ENCODE measurements at regions not wholly inside any gene's neighbourhood (a gene's known extent, or its start where the extent isn't known, plus 50 kb on each side); places are given as distances from the start of the nearest gene placed in this dataset.
"Not testable (repeated sequence)": the region's sequence is repeated elsewhere in the genome, so short reads cannot be mapped to it uniquely, and the experiment has no call there.

DNA sequence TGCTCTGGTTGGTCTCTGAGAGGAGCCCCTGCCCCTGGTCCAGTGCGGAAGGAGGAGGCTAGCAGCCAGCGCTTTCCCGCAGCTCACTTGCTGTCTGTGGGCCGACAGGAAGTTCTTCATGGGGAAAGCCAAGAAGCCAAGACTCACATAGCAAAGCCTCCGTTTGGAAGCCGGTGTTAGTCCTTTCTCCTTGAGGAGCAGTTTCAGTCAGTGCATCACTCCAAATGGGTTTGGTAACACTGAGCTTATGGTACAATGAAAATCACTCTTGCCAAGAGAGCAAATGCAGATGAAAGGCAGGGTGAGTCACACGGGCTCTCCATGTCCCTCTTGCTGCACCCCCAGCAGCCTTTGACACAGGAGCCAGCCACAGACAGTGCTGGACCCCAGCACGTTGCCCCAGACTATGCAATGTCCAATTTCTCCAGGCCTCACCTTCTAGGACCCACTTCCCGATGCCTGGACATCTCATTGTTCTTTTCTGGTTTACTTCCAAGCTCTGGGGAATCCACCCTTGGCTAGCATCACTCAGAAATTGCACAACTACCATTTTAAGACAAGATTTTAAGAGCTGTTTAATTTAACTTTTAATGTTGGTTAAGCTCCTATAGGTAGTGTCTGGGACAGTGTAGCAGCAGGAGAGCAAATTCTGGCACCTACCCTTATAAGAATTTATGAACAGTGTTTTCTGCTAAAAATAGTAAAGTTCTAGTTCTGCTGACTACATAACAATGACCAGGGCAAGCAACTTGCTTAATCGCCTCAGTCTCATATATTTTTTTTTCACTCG is 174.9 kb downstream of the ASB1 start:
- DNase-seq, result no peak

GRCh38 chr2:238602223-238602960 is 175.7 kb downstream of the ASB1 start:
- DNase-seq, result no peak

GRCh38 chr2:238603596-238603995 is 176.9 kb downstream of the ASB1 start:
- no peak for DNase-seq

- DNase-seq, result no peak
Observed at GRCh38 chr2:238606311-238606710, 179.6 kb downstream of the ASB1 start.

- no peak for DNase-seq
Observed at GRCh38 chr2:238613610-238614009, 186.9 kb downstream of the ASB1 start.

DNA sequence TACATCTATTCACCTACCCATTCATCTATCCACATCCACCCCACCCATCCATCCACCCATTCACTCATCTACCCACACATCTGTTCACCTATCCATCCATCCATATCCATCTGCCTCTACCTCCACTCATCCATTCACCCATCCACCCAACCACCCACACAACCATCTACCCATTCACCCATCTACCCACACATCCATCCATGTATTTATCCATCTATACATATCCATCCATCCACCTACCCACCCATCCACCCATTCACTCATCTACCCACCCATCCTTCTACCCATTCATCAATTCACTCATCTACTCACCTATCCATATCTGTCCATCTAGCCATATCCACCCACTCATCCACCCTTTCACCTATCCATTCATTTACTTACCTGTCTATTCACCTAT is 187.6 kb downstream of the ASB1 start:
- no peak for DNase-seq

DNA sequence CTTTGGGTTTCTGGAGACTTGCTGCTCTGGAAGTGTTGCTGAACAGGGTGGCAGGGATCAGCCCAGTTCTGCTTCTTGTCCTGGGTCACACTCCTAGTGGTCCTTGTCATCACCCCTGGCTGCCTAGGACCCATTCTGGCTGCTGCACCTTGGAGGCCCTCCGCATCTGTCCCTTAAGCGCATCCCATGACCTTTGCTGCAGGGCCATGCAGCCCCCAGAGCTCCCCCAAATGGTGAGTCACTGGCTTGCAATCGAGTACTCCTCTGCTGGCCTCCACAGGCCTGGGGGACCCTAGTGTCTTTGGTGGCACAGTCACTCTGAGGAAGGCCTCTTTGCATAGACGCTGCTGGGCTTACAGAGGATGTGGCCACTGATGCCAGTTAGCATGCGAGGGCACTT is 188.5 kb downstream of the ASB1 start:
- no peak for DNase-seq

DNA sequence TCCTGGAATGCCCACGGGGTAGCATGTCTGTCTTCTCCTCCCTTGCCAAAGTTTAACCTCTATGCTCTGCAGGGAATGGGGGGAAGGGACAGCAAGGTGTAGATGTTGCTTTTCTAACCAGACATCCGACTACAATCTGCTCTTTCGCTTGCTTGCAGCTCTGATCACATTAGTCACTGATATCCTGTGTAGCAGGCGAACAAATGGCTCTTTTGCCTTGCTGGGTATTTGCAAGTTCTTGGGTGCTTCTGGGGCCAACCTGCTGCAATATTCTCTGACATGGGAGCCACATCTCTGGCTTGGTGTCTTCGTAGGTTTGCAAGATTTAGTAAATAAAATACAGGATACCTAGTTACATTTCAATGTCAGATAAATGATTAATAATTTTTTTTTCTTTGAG is 190.0 kb downstream of the ASB1 start:
- DNase-seq, result no peak

DNA sequence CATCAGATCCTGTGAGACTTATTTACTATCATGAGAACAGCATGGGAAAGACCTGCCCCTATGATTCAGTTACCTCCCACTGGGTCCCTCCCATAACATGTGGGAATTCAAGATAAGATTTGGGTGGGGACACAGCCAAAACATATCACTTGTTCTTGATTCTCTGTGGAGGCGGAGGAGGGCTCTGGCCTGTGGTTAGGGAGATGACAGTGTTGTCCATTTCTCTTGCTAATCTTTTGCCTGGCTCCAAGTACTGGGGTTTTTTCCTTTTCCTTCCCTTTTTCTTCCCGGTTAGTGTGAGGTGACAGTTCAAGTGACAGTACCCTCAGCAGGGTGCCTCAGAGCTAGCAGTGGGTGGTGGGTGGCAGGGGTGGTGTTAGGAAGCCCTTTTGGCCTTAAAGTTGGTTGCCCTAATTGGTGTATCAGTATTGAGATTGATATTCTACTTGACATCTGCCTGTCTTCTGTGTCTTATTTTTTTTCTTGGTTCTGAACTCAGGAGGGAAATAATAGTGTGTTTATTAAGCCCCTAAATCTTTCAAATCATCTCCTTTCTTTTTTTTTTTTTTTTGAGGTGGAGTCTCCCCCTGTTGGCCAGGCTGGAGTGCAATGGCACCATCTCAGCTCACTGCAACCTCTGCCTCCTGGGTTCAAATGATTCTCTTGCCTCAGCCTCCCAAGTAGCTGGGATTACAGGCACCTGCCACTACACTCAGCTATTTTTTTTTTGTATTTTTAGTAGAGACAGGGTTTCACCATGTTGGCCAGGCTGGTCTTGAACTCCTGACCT is 192.0 kb downstream of the ASB1 start:
- DNase-seq, result not testable (repeated sequence)

GRCh38 chr2:238627899-238628298 is 201.2 kb downstream of the ASB1 start:
- DNase-seq, result no peak

GRCh38 chr2:238629064-238629463 is 202.3 kb downstream of the ASB1 start:
- DNase-seq, result no peak

DNA sequence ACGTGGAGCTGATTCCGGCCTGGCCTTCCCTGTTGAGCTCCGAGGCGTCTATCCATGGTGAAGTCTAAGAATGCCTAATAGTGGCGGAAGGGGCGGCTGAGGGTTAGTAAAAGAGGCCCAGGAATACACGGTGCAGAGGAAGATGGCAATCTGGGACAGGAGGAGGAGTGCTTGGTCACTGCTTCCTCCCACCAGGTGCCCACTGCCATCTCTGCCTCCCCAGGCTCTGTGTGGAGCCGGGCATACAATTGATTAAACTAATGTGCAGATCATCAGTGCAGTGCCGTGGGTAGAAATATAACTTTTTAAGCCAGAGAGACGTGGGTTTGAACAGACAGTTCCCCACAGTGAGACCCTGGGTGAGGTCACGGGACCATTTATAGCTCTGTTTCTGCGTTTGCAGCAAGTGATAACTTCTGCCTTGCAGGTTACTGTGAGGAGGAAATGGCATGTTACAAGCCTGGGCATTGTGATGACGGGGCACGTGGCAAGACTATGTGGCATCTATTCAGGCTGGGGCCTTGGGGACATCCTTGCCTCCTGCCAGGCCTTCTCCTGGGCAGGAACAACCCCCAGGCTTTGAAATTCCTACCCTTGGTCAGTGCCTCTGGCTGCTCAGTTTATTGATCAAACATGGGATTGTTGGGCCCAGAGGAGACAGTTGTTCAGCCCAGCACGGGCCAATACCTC is 204.9 kb downstream of the ASB1 start:
- no peak for DNase-seq

DNA sequence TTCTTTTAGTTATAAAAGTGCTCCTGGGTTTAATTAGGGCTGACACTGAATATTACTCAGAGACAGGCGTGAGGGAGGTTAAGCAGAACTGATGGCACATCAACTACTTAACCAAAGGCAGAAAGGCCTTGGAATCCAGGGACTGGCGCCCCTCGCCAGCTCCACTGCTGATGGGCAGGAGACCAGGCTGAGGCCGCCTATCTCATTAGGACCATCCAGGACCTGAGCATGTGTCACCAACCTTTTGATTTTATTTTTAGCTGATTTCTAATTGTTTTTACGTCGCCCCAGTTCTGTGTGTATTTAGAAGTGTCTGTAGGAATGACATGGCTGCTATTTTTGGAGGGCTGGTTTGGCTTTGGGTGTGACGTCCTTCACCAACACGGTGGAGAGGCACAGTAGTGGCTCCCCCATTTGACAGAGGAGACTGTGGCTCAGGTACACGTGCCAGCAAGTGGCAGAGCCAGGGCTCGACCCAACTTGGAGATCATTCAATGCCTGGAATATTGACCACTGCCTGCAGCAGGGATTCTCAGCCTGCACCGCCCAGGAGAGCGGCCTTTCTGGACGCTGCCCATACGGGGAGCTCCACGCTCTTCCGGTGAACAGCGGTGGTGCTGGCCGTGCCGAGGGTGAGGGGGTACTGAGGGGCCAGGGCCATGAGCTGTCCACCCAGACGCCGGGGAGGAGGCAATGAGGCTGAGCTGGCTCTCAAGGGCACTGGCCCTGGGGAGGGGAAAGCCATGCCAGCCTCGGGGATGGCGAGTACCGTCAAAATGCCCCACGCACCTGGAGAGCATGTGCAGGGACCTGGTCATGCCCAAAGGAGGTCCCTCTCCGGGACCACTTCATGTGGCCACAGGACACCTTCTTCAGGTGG is 205.7 kb downstream of the ASB1 start:
- DNase-seq, result no peak

DNA sequence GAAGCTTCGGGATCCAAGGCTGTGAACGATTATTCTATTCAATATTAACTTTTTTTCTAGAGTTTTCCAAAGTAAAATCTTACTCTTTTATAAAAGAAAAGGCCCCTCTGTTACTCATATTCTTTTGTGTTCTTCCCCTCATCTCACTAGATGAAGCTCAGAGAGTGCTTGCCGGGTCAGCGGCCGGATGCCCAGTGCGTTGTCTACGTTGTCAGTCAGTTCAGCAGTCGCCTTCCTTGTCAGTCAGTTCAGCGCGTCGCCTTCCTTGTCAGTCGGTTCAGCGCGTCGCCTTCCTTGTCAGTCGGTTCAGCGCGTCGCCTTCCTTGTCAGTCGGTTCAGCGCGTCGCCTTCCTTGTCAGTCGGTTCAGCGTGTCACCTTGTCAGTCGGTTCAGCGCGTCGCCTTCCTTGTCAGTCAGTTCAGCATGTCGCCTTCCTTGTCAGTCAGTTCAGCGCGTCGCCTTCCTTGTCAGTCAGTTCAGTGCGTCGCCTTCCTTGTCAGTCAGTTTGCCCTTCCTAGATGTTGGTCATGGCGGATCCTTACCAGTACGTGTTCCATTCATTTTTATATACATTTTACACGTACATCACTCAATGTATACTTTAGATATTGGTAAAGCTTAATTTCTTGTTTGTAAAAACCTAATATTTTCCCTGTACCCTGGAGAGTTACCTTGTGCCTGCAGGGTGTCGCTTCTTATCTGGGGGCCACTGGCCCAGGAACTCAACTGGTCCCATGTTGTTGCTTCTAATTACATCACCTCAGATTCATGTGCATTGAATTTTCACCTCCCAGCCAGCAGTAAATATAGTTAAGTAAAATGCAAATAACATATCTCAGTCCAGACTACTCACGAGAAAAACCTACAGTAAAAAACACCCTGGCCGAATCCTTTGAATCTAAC is 206.9 kb downstream of the ASB1 start:
- DNase-seq, result no peak

- no peak for DNase-seq
Observed at GRCh38 chr2:238634701-238635357, 208.1 kb downstream of the ASB1 start.

DNA sequence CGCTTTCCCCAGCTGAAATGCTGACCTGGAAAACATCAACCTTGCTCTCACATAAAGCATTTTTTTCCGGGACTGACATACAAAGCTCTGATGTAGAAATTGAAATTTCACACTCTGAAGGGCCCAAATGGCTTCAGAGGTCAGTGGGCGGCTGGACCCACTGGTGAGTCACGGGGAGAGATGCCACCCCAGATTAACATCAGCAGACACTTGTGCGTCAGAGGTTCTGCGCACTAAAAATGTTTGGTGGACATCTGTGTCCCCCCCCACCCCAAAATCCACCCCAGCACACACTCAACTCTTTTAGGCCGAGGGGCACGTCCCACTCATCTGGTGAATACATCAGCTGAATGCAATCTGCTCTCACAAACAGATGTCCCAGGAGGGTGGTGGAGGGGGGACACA is 208.9 kb downstream of the ASB1 start:
- DNase-seq, result no peak

GRCh38 chr2:238636269-238637073 is 209.7 kb downstream of the ASB1 start:
- no peak for DNase-seq

- no peak for DNase-seq
Observed at GRCh38 chr2:238638100-238638981, 209.5 kb upstream of the TWIST2 start.
